GM21526 (cell line): ENCODE measurements at regions not wholly inside any gene's neighbourhood (a gene's known extent, or its start where the extent isn't known, plus 50 kb on each side); places are given as distances from the start of the nearest gene placed in this dataset.

ENCODE experiments used
- ATAC-seq: cut with Tn5 transposase; IDR thresholded peaks from one replicate; pipeline ENCODE4 v1.9.1; 2021; ENCODE audit warnings: moderate library complexity; ENCODE audit not compliant: unreplicated experiment, low FRiP score

DNA sequence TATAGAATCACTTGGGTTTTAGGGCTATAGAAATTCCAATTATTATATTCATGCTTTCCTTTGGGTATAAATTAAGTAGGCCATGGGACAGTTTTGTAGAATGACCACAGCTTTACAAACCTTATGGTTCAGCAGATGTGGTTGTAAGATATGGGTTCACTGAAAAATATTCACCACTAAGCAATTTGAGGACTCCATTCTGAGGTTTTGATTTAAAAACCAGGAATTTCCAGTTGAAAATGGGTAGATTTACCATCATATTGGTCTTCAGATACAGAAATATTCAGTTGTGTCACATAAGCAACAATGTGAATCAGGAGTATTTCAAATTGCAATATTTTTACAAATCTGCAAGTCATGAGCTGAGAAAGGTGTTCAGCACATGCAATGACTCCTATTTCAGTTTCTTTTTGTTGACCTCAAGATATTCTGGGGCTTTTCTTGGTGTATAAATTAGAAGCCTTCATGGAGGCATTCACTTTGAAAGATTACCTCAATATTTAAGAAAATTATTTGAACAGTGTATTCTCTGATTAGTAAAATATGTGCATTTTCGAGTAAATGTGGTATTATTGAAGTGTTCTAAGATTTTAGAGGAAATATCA is 218.4 kb upstream of the HCCS start:
- no peak for ATAC-seq

DNA sequence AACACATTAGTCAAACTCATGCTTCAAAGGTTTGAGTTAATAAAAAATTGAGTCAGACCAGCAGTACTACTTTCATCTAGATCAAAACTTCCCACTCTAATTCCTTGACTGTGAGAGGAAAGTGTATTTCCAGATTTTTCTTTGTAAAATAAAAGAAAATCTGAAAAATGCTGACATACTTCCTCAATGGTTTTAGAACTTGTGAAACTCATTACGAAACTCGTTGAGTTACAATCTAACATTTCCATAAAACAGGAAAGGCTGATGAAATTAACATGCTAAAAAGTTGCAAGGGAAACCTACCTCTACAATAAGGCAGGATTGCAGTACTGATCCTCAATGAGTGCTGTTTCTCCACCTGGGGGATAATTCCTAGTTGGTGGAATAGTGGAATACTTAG is 217.8 kb upstream of the HCCS start:
- no peak for ATAC-seq

DNA sequence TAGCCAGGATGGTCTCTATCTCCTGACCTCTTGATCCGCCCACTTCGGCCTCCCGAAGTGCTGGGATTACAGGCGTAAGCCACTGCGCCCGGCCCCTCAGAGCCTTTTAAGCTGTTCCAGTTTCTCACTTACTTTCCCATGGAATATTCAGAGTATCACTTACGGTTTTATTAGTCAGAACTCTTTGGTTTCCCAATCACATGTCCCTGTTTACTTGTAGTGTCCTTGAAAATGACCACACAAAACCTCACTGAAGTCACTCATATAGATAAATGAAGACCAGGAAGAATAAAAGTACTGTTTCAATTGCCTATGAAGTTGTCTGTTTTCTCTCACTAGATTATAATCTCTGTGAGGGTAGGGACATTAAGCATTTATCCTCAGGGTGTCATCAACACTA is 217.2 kb upstream of the HCCS start:
- no peak for ATAC-seq

DNA sequence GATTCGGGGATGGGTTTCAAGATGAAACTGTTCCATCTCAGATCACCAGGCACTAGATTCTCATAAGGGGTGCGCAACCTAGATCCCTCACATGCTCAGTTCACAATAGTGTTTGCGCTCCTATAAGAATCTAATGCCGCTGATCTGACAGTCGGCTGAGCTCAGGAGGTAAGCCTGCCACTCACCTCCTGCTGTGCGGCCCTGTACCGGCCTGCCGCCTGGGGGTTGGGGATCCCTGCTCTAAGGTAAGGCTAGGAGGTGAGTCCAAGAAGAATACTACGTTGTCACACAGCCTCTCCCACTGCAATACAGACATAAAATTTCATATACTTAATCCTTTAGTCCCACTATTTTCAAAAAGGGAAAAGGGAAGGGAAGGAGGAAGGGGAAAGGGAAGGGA is 213.4 kb upstream of the HCCS start:
- no peak for ATAC-seq

GRCh38 chrX:10900585-10901289 is 210.4 kb upstream of the HCCS start:
- no peak for ATAC-seq

DNA sequence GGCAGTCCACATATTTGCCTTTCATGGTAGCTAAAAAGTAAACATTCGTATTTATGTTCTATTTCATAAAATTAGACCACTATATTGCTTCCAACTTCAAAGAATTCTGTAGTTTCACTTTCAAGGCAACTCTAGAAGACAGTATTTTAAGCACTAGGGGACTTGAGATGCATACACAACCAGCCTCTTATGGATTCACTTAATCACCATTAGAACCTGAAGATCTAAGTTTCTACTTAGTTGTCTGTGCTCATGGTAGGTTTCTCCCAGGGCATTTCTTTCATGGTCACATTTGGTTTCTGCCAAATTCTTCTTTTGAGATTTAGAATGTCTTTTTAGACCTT is 209.9 kb upstream of the HCCS start:
- no peak for ATAC-seq

DNA sequence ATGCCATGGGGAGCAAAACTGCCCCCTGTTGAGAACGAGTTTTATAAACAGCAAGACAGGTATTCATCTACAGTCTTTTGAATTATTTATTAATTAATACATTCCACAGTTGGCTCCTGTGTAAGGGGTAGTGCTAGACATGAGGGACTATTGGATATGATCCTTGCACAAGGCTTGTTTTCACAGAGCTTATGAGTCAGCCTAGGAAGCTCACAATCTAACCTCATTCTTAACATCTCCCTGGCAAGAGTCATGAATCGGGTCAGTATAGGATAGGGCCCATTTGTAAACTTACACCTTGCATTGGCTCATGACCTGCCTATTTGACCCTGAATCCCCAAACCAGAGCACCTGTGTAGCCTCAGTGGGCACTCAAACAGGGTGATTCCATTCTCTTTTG is 209.1 kb upstream of the HCCS start:
- no peak for ATAC-seq

DNA sequence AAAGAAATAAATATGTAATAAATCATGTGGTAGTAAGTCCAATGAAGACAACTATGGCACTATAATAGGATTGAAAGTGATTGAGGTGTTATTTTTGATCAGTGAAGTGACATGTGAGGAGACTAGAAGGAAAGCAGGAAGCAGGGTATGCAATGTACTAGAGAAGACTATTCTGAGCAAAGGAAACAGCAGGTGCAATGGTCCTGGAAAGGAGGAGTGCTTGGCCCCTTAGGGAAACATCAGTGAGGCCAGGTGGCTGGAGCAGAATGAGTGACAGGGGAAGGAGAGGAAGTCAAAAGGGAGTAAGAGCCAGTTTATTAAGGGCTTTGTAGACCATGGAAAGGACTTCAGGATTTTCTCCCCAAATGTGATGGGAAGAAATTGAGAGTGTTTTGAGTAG is 207.6 kb upstream of the HCCS start:
- no peak for ATAC-seq

DNA sequence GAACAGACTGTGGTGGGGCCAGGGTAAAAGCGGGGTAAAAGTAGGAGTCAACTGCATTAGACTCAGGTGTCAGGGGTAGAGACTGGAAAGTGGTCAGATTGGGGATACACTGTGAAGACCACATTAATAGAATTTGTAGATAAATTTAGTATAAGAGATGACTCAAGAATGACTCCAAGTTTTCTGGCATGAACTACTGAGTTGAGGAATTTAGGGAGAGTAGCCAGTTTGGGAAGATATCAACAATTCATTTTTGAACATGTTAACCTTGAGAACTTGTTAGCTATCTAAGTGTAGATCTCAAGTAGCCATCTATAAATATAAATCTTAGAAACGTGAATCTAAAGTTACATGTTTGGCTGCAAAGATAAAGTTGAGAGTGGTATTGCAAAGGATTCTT is 206.9 kb upstream of the HCCS start:
- no peak for ATAC-seq

GRCh38 chrX:10906866-10907265 is 204.3 kb upstream of the HCCS start:
- no peak for ATAC-seq

DNA sequence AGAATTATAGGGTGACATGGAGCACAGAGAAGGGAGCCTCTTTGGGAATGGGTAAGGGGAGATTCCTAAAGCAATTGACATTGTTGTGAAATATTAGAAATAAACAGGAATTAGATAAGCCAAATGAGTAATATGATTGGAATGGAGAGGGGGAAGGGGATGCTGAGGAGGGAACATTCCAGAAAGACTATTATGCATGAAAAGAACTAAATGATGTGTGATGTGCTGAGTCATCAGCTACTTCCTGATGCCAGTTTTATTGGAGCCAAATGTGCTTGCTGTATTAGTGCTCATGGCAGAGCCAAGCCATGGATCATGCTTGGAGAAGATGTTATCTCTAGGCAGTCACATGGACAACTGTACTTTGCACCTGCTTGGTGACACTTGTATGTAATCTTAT is 189.0 kb upstream of the HCCS start:
- no peak for ATAC-seq

GRCh38 chrX:10922835-10923234 is 188.3 kb upstream of the HCCS start:
- ATAC-seq = no peak

DNA sequence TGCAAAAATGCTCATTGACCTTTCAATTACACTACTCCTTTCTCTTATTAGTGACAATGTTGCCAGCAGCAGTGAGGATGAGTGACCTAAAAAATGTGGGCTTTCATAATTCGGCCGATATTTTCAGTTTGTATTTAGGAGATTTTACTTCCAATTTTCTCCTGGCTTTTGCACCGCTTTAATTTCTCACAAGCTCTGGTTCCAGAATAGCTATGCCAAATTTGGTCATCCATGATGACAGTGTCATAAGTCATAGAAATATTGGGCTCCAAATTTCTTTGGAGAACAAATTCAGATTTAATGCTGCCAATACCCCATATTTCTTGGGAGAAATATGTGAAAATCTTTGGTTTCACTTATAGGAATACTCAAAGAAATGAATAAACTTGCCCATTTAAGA is 187.7 kb upstream of the HCCS start:
- no peak for ATAC-seq

DNA sequence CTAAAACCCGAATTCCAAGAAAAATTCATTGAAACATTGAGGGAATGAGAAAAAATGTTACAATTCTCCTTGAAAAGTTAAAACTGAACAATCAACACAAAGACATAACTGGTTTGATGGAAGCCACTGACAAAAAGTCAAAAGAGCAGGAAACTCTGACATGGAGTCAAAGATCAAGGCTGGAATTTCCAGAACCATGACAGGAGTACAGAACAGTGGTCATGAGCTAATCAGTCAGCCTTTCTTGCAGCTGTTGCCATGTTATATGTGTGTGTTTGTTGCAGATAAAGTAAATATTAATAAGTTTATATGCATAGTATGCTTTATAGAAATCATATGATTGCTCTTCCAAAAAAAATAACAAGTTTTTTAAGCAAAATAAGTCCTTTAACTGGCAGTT is 184.7 kb upstream of the HCCS start:
- no peak for ATAC-seq

- no peak for ATAC-seq
Observed at GRCh38 chrX:10926891-10927290, 184.2 kb upstream of the HCCS start.

- no peak for ATAC-seq
Observed at GRCh38 chrX:10929747-10930146, 181.4 kb upstream of the HCCS start.

GRCh38 chrX:10930151-10930550 is 181.0 kb upstream of the HCCS start:
- ATAC-seq = no peak

GRCh38 chrX:10931976-10932375 is 179.2 kb upstream of the HCCS start:
- ATAC-seq = no peak

- no peak for ATAC-seq
Observed at GRCh38 chrX:10932842-10933440, 178.2 kb upstream of the HCCS start.

DNA sequence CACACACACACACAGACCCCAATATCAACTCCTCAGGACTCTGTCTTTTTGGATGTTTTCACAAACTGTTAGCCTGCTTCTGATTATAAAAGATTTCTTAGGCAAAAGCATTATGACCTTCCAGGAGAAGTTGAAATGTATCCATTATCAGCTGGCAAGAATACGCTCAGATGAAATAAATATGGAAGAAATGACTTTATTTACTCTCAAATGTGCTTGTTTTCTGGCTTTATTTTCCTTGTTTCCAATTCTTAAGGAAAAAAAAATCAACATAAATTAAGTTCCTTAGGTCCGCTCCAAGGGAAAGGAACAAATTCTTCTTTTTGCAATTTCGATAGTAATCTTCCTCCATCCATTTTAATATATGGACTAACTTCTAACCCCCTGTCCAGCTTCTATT is 175.6 kb upstream of the HCCS start:
- ATAC-seq = no peak

- ATAC-seq = no peak
Observed at GRCh38 chrX:10936976-10937375, 174.2 kb upstream of the HCCS start.

DNA sequence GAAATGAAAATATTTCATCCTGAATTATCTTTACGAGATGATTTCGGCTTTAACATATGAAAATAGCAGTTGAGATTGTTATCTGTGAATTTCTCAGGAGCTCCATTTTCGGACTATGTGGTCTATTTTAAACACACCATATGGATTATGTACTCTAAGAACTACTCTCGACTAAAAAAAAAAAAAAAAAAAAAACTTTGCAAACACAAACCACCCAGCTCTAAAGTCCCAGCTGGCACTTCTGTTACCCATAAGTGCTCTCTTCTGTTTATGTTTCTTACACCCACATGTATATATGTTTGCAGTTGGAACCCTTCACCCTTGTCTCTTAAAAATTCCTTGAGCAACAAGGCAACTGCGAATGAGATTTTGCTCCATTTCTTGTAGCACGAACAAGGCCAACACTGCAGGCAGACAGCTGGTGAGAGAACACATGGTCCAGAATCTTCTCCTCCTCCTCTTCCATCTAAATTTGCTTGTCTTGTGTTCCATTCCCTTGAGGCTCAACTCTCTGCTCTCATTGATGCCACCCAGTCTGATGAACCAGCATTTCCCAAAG is 172.7 kb upstream of the HCCS start:
- ATAC-seq = no peak
